OCI-LY3 (cell line): ENCODE measurements at regions not wholly inside any gene's neighbourhood (a gene's known extent, or its start where the extent isn't known, plus 50 kb on each side); places are given as distances from the start of the nearest gene placed in this dataset.

Source experiments
- H2AFZ ChIP-seq: fragments of 200-600, 300-600 bp; shearing (Covaris generic); 2 replicates; pipeline ENCODE4 v1.6.0; 2014; ENCODE audit warnings: antibody characterized with exemption, low read depth, low read length
- H3K27ac ChIP-seq: fragments of 200-600, 300-600 bp; sonication (generic); 2 replicates; pipeline ENCODE4 v1.5.1; 2014; ENCODE audit warnings: mild to moderate bottlenecking, low read length, moderate library complexity, mixed read lengths
- H3K27me3 ChIP-seq: fragments of 200-600, 300-600 bp; sonication (generic); 2 replicates; pipeline ENCODE4 v1.6.1; 2014; ENCODE audit warnings: low read depth, low read length, mixed read lengths
- H3K36me3 ChIP-seq: fragments of 200-600, 300-600 bp; sonication (generic); replicated peaks from 2 replicates; pipeline ENCODE3; 2014; ENCODE audit warnings: low read depth, low read length, mixed read lengths
- H3K4me1 ChIP-seq: fragments of 300-600, 200-600 bp; sonication (generic); 2 replicates; pipeline ENCODE4 v1.6.1; 2014; ENCODE audit warnings: low read length, mixed read lengths
- H3K4me2 ChIP-seq: fragments of 200-600, 300-600 bp; sonication (generic); 2 replicates; pipeline ENCODE4 v1.6.1; 2014; ENCODE audit warnings: low read length, mixed read lengths
- H3K4me3 ChIP-seq: fragments of 300-600, 200-600 bp; sonication (generic); 2 replicates; pipeline ENCODE4 v1.5.1; 2014; ENCODE audit warnings: antibody characterized with exemption, mild to moderate bottlenecking, low read length, moderate library complexity
- H3K79me2 ChIP-seq: fragments of 300-600, 200-600 bp; shearing (Covaris generic); 2 replicates; pipeline ENCODE4 v1.6.1; 2014; ENCODE audit warnings: mild to moderate bottlenecking, low read length, mixed read lengths
- H3K9ac ChIP-seq: fragments of 300-600, 200-600 bp; shearing (Covaris generic); 2 replicates; pipeline ENCODE4 v1.6.0; 2014; ENCODE audit warnings: mild to moderate bottlenecking, low read length, moderate library complexity
- H3K9me3 ChIP-seq: fragments of 200-600, 300-600 bp; shearing (Covaris generic); 2 replicates; pipeline ENCODE4 v1.6.1; 2014; ENCODE audit warnings: low read length, mixed read lengths; ENCODE audit not compliant: insufficient read depth
- H4K20me1 ChIP-seq: fragments of 200-600, 300-600 bp; sonication (generic); 2 replicates; pipeline ENCODE4 v1.6.1; 2016; ENCODE audit warnings: low read length, mixed read lengths; ENCODE audit not compliant: insufficient read depth
- EZH2phosphoT487 ChIP-seq: fragments of 200-600 bp; shearing (Covaris generic); IDR thresholded peaks from 2 replicates; pipeline ENCODE4 v1.6.1; 2018; ENCODE audit warnings: antibody characterized with exemption, mixed run types, low read depth
- TF ChIP-seq, protein P1 (sequence below): fragments of 200-600, 300-600 bp; sonication (generic); IDR thresholded peaks from 2 replicates; pipeline ENCODE4 v1.5.1; 2014; ENCODE audit warnings: antibody characterized with exemption, low read length, low read depth

DNA sequence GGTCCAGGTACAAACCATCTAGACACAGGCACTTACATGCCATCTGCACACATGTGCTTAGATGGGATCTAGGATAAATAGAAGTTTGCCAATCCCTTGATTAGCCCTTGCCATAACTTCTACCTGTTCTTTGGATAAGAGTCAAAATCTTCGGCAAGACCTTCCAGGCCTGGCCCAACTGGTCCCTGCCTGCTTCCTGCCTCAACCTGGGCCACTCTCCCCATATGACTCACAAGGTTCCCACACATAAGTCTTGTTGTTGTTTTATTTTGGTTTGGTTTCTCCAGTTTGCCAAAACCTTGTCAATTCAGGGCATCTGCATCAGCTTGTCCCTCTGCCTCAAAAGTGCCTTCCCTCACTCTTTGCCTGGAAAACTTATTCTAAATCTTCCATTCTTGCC lies 95.3 kb upstream of the XYLT1 start:
- no peaks in the 10 kb centered on the region for H3K36me3 ChIP-seq
- no peak for TF ChIP-seq EZH2phosphoT487
- TF ChIP-seq, protein P1, sequence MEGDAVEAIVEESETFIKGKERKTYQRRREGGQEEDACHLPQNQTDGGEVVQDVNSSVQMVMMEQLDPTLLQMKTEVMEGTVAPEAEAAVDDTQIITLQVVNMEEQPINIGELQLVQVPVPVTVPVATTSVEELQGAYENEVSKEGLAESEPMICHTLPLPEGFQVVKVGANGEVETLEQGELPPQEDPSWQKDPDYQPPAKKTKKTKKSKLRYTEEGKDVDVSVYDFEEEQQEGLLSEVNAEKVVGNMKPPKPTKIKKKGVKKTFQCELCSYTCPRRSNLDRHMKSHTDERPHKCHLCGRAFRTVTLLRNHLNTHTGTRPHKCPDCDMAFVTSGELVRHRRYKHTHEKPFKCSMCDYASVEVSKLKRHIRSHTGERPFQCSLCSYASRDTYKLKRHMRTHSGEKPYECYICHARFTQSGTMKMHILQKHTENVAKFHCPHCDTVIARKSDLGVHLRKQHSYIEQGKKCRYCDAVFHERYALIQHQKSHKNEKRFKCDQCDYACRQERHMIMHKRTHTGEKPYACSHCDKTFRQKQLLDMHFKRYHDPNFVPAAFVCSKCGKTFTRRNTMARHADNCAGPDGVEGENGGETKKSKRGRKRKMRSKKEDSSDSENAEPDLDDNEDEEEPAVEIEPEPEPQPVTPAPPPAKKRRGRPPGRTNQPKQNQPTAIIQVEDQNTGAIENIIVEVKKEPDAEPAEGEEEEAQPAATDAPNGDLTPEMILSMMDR = no peak
- no peak overlapping the region for H2AFZ ChIP-seq
- no peak overlapping the region for H3K9ac ChIP-seq
- H3K4me2 ChIP-seq = no peak overlapping the region
- no peaks in the 10 kb centered on the region for H4K20me1 ChIP-seq
- no peak overlapping the region for H3K4me3 ChIP-seq
- H3K27me3 ChIP-seq = no peaks in the 10 kb centered on the region
- H3K27ac ChIP-seq = no peak overlapping the region
- H3K4me1 ChIP-seq = no peaks in the 10 kb centered on the region
- no peaks in the 10 kb centered on the region for H3K9me3 ChIP-seq
- H3K79me2 ChIP-seq = no peaks in the 10 kb centered on the region

DNA sequence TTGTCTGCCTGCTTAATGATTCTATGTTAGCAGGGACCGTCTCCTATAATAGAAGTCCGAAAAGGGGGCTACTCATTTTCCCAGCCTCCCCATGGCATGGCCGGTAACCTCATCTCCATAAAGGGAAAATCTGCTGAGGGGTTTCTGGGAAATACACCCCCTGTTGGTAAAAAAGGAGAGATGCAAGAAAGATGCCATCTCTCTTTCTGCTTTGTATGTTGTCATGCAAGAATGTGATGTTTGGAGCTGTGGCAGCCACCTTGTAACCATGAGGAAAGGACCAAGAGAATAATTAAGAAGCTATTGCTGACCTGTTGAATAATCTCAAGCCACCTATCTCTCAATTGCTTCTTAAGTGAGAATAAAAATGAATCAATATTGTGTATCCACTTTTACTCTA lies 94.8 kb upstream of the XYLT1 start:
- no peaks in the 10 kb centered on the region for H4K20me1 ChIP-seq
- no peak overlapping the region for H3K27ac ChIP-seq
- TF ChIP-seq, protein P1 = no peak
- TF ChIP-seq EZH2phosphoT487 = no peak
- H3K4me3 ChIP-seq = no peak overlapping the region
- no peak overlapping the region for H3K4me2 ChIP-seq
- H3K4me1 ChIP-seq = no peaks in the 10 kb centered on the region
- H3K36me3 ChIP-seq = no peaks in the 10 kb centered on the region
- no peaks in the 10 kb centered on the region for H3K9me3 ChIP-seq
- H3K27me3 ChIP-seq = no peaks in the 10 kb centered on the region
- no peaks in the 10 kb centered on the region for H3K79me2 ChIP-seq
- no peak overlapping the region for H2AFZ ChIP-seq
- H3K9ac ChIP-seq = no peak overlapping the region

DNA sequence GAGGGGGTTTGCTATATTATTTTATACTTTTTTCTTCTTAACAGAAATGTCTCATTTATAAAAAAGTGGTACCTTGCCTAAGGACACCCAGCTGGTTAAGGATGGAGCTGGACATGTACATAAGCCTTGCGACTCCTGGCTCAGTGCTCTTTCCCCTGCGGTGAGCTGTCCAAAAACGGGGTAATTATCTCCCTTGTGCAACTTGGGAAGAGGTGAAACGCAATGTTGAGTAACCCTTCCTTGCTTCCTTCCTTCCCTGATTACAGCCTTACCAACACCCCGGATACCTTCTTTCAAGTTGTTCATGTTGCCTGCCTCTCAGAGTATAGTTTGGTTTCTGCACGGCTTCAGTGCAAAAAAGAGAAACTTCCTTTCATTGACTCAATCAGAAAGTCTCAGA lies 94.1 kb upstream of the XYLT1 start:
- Histone ChIP-seq H4K20me1 (no peaks in the 10 kb centered on the region), H3K4me3 (no peak overlapping the region), H3K9ac (no peak overlapping the region), H3K4me2 (no peak overlapping the region), H2AFZ (no peak overlapping the region), H3K9me3 (no peaks in the 10 kb centered on the region), H3K36me3 (no peaks in the 10 kb centered on the region), H3K27me3 (no peaks in the 10 kb centered on the region), H3K4me1 (no peaks in the 10 kb centered on the region), H3K27ac (no peak overlapping the region), H3K79me2 (no peaks in the 10 kb centered on the region)
- TF ChIP-seq, protein P1 = no peak
- TF ChIP-seq EZH2phosphoT487 = no peak

DNA sequence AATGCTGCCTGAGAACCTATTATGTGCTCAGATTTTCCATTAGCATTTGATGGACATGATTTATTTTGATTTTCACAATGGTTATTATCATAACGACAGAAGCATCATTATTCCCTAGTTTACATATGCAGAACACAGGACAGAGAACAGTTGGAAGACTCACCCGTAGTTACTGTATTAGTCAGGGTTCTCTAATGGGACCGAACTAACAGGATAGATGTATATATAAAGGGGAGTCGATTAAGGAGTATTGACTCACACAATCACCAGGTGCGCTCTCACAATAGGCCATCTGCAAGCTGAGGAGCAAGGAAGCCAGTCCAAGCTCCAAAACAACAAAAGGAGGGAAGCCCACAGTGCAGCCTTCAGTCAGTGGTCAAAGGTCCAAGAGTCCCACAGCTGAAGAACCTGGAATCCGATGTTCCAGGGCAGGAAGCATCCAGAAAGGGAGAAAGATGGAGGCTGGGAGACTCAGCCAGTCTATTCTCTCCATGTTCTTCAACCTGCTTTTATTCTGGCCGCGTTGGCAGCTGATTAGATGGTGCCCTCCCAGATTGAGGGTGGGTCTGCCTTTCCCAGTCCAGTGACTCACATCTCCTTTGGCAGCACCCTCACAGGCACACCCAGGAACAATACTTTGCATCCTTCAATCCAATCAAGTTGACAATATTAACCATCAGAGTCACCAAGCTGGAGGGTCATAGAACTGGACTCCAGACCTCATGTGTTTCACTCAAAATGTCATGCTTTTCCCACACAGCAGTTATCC lies 92.7 kb upstream of the XYLT1 start:
- no peak for TF ChIP-seq EZH2phosphoT487
- TF ChIP-seq, protein P1 = no peak
- Histone ChIP-seq H3K4me3 (no peak overlapping the region), H3K27ac (no peak overlapping the region), H3K4me2 (no peak overlapping the region), H3K9ac (no peak overlapping the region), H3K9me3 (no peaks in the 10 kb centered on the region), H2AFZ (no peak overlapping the region), H3K36me3 (no peaks in the 10 kb centered on the region), H3K79me2 (no peaks in the 10 kb centered on the region), H4K20me1 (no peaks in the 10 kb centered on the region), H3K4me1 (no peaks in the 10 kb centered on the region), H3K27me3 (no peaks in the 10 kb centered on the region; the same call in 1 of the 2 replicates)
